GM13976 (cell line): ENCODE measurements at regions not wholly inside any gene's neighbourhood (a gene's known extent, or its start where the extent isn't known, plus 50 kb on each side); places are given as distances from the start of the nearest gene placed in this dataset.

Experiments used
- DNase-seq: peaks from one replicate; pipeline ENCODE4 v3.0.0; 2012; ENCODE audit warnings: low spot score
- in situ Hi-C: fragments of 300-500 bp; cut with MboI; formaldehyde crosslinking; loops from one replicate; pipeline ENCODE4 v1.12.0; 2022; ENCODE audit warnings: low sequenced_read_pairs, mixed read lengths, inconsistent platforms; ENCODE audit not compliant: unreplicated experiment
- TF ChIP-seq, protein P1 (sequence below): IDR thresholded peaks from 2 replicates; pipeline ENCODE4 v1.5.1; 2012; ENCODE audit warnings: borderline replicate concordance, mild to moderate bottlenecking; ENCODE audit not compliant: insufficient read depth; ENCODE audit errors: extremely low read depth, missing control alignments, control extremely low read depth

DNA sequence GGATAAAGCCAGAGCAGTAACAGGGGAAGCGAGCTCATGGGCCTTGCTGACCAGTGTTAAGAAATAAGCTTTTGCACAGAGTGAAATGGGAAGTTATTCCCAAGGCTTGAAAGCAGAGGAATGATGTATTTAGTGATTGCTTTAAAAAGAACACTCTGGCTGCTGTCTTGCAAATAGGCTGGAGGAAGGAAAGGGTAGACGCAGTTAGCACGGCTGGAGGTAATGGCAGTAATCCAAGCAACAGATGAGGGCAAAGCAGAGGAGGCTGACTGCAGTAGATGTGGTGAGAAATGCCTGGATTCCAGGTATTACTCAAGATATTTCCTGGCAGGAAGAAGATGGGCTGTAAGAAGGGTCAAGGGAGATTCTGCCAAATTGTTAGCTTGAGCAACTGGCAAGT is 1342.3 kb upstream of the AGA start:
- no peak for DNase-seq
- in situ Hi-C loops: no loop called here
- TF ChIP-seq, protein P1, sequence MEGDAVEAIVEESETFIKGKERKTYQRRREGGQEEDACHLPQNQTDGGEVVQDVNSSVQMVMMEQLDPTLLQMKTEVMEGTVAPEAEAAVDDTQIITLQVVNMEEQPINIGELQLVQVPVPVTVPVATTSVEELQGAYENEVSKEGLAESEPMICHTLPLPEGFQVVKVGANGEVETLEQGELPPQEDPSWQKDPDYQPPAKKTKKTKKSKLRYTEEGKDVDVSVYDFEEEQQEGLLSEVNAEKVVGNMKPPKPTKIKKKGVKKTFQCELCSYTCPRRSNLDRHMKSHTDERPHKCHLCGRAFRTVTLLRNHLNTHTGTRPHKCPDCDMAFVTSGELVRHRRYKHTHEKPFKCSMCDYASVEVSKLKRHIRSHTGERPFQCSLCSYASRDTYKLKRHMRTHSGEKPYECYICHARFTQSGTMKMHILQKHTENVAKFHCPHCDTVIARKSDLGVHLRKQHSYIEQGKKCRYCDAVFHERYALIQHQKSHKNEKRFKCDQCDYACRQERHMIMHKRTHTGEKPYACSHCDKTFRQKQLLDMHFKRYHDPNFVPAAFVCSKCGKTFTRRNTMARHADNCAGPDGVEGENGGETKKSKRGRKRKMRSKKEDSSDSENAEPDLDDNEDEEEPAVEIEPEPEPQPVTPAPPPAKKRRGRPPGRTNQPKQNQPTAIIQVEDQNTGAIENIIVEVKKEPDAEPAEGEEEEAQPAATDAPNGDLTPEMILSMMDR: no peak

DNA sequence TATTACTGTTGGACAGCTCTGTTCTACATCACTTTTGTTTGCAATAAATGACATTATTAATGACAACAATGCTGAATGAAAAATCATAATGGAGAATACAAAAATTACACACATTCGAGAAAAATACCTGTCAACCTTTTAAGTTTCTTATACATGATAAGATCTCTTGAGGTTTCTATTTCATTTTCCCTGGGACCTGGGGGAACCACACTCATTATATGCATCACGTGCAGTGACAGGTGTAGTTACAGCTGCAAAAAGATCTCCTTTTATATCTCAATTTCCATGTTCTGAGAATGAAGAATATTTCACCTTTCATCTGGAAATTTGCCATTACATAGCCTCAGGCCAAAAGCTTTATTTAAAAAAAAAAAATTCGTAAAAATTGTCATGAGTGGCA is 1347.0 kb upstream of the AGA start:
- in situ Hi-C loops: no loop called here
- TF ChIP-seq, protein P1: no peak
- no peak for DNase-seq

DNA sequence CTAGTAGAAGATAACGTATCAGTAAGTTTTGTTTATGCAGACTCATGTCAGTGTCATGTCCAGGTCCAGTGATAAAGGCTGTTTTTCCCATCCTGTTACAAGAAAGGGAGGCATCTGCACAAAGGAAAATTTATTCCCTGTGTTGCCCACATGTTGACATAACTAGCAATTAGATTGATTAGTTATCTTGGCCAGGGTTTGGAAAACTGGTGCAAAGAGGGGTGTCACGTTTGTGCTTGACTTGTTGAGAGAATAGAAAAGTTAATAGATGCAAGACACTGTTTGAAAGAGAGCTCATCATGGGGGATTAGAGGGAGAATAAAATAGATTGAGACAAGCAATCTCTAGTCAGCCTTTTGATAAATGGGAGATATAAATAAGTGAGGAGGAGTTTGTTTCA is 1357.0 kb upstream of the AGA start:
- in situ Hi-C loops: no loop called here

DNA sequence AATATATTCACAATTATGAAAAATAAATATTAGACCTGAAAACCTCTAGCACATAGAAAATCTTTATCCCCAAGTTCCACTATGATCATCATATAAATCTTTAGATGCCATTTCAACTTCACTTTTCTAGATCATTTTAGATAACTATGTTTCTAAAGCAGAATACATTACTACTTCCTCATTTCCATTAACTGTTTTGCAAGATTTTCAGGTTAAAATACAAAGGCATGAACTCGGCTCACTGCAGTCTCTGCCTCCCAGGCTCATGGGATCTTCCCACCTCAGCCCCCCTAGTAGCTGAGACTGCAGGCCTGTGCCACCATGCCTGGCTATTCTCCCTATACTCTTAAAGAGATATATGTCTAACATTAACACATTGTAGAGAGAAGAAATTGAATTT is 1365.9 kb upstream of the AGA start:
- DNase-seq: no peak
- in situ Hi-C loops: no loop called here
- TF ChIP-seq, protein P1: no peak

More for the DNA sequence above, 1357.0 kb upstream of the AGA start:
- TF ChIP-seq, protein P1: no peak
- DNase-seq: no peak

DNA sequence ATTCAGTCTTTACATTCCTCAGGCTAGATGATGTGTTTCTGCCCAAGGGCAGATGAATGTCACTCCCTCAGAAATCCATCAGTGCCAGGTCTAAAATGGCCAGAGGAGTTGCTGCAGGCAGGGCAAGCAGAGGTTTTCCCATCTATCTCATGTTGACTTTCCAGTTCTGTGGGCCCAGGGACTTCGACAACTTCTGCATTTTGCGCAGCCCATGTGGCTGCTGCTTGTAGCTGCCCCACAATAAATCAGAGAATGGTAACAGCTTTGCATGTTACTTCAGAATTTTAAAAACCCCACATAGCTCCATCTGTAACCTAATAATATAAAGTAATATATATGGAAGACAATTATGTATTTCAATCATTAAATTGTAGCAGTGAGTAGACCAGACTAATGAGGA is 1367.7 kb upstream of the AGA start:
- DNase-seq: no peak
- TF ChIP-seq, protein P1: no peak
- in situ Hi-C loops: no loop called here

DNA sequence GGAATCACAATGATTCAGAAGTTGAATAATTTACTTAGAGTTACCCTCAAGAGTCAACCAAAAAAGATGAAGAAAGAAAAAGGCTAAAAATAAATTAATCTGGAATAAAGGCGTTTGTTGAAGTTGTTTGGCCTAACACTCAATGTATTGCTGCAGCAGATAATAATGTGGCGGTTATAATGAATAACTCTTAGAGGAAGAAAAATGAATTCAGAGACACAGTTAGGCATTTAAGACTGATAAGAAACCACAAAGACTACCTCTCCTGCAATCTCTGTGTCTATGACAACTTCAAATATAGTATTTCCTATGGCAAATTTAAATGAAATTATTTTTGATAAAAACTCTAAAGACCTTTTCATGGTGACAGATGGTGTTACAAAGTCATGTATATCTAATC is 1369.1 kb upstream of the AGA start:
- in situ Hi-C loops: no loop called here
- no peak for DNase-seq
- TF ChIP-seq, protein P1: no peak

DNA sequence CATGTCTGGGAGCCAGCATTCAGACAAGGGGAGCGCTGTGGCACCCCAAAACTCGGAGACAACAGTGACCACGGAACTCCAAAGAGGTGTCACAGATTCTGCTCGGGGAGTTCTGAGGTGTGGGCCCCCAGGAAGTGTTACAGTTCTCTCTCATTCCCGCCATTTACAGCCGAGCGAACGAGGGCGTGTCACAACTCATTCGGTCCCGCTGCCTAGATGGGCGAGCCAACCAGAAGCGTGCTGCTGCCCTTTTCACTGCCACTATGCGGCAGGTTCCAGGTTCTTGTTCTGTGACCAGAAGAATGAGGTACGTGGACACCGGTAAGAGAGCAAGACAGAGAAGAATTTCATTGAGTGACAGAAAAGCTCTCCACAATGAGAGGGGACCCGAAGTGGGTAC is 1370.6 kb upstream of the AGA start:
- TF ChIP-seq, protein P1: no peak
- in situ Hi-C loops: no loop called here
- DNase-seq: no peak
